ENCODE measurements at regions not wholly inside any gene's neighbourhood (a gene's known extent, or its start where the extent isn't known, plus 50 kb on each side); places are given as distances from the start of the nearest gene placed in this dataset.

DNA sequence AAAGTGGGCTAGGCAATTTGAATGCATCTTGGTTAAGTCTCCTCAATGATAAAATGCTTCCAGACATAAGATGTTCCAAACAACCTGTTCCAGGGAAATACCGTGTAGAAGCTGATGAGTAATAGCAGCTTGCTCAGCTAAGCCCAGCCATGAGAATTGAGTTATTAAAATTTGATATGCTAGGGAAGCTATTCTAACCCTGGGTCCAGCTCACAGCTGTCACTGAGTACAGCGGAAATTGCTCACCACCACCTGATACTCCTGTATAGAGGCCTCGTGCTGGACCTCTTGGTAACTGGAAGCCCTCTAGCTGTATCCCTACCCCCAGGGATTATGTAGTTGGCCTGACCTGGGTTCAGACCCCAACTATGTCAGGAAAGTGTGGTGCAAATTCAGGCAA lies 521.3 kb upstream of the TRPC7 start:
- WGBS (ENCODE audit: insufficient coverage) = no CpG with 5 or more reads among the region's 3 CpGs

DNA sequence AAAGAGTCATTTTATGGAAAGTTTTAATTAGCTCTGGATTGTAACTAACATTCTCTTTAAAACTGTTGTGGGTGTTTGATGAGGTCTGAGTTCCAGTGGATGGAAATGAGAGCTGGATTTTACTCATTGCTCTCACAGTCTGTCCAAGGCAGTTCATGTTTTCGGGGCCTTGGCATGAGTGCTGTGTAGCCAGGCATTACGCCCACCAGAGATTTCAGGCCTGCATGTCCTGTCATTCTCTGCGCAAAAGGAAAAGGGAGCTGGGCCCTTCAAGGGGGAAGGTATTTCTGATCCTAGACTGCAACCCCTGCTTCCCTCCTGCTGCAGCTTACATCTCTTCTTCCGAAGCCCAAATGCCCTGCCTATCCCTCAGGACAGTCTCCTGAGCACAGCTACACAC lies 499.6 kb upstream of the TRPC7 start:
- no peak for DNase-seq
- no peak for ATAC-seq (ENCODE audit: low read depth)
- no peaks in the 10 kb centered on the region for H3K4me1 Mint-ChIP-seq
- H3K27ac ChIP-seq (ENCODE audit: low read length in 2 of 2) = no peak overlapping the region
- H3K27ac Mint-ChIP-seq = no peak overlapping the region
- 89% methylated on average over 4 of the region's 4 CpGs for WGBS (ENCODE audit: insufficient coverage)
- H4K20me1 ChIP-seq (ENCODE audit: control insufficient read depth, insufficient read depth, low read length, poor library complexity, severe bottlenecking) = no peaks in the 10 kb centered on the region
- ChIA-PET POLR2A (no interaction called here), CTCF (no interaction called here)
- TF ChIP-seq, protein P1, sequence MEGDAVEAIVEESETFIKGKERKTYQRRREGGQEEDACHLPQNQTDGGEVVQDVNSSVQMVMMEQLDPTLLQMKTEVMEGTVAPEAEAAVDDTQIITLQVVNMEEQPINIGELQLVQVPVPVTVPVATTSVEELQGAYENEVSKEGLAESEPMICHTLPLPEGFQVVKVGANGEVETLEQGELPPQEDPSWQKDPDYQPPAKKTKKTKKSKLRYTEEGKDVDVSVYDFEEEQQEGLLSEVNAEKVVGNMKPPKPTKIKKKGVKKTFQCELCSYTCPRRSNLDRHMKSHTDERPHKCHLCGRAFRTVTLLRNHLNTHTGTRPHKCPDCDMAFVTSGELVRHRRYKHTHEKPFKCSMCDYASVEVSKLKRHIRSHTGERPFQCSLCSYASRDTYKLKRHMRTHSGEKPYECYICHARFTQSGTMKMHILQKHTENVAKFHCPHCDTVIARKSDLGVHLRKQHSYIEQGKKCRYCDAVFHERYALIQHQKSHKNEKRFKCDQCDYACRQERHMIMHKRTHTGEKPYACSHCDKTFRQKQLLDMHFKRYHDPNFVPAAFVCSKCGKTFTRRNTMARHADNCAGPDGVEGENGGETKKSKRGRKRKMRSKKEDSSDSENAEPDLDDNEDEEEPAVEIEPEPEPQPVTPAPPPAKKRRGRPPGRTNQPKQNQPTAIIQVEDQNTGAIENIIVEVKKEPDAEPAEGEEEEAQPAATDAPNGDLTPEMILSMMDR (IDR thresholded peaks at IDR 0.05) = no peak
- TF ChIP-seq EZH2 (IDR thresholded peaks at IDR 0.05; ENCODE audit: borderline replicate concordance, insufficient read depth, low read depth, low read length, poor library complexity, severe bottlenecking) = no peak
- H3K9ac ChIP-seq (ENCODE audit: low read length) = no peak overlapping the region
- intact Hi-C loops (cut with micrococcal nuclease) = no loop called here
- no peaks in the 10 kb centered on the region for H3K4me1 ChIP-seq (ENCODE audit: control insufficient read depth in 2 of 2, insufficient read depth in 2 of 2, low read length in 2 of 2)
- H3K4me3 Mint-ChIP-seq = no peak overlapping the region
- no peaks in the 10 kb centered on the region for H3K27me3 Mint-ChIP-seq
- H3K9me3 ChIP-seq (ENCODE audit: control extremely low read depth in 1 of 3, control insufficient read depth in 2 of 3, insufficient read depth in 1 of 3, low read length in 2 of 3) = no peaks in the 10 kb centered on the region
- peaks cover 3% of the 10 kb centered on the region for H3K9me3 Mint-ChIP-seq (ENCODE audit: insufficient read depth)
- no peak overlapping the region for H3K4me3 ChIP-seq (ENCODE audit: control extremely low read depth in 1 of 5, extremely low read depth in 1 of 5, insufficient read depth in 1 of 5, low read depth in 2 of 5, low read length in 4 of 5)
- no peaks in the 10 kb centered on the region for H3K79me2 ChIP-seq (ENCODE audit: control insufficient read depth, insufficient read depth, low read length)
- H3K4me2 ChIP-seq (replicated peaks; ENCODE audit: low read depth, low read length, poor library complexity, severe bottlenecking) = no peak overlapping the region
- no peak overlapping the region for H2AFZ ChIP-seq (ENCODE audit: insufficient read depth, low read depth, low read length, poor library complexity, severe bottlenecking)
- no peaks in the 10 kb centered on the region for H3K27me3 ChIP-seq (replicated peaks in 1 of 4; ENCODE audit: control extremely low read depth in 1 of 4, control insufficient read depth in 3 of 4, insufficient read depth in 4 of 4, low read length in 3 of 4)
- H3K36me3 ChIP-seq (replicated peaks in 1 of 2; ENCODE audit: control extremely low read depth in 1 of 2, control insufficient read depth in 1 of 2, extremely low read depth in 1 of 2, insufficient read depth in 2 of 2, low read length in 1 of 2) = no peaks in the 10 kb centered on the region

More for the DNA sequence above, 521.3 kb upstream of the TRPC7 start:
- H3K36me3 ChIP-seq (replicated peaks in 1 of 2; ENCODE audit: control extremely low read depth in 1 of 2, control insufficient read depth in 1 of 2, extremely low read depth in 1 of 2, insufficient read depth in 2 of 2, low read length in 1 of 2) = no peaks in the 10 kb centered on the region
- H3K79me2 ChIP-seq (ENCODE audit: control insufficient read depth, insufficient read depth, low read length) = no peaks in the 10 kb centered on the region
- Mint-ChIP-seq H3K9me3 (ENCODE audit: insufficient read depth) (peaks cover 5% of the 10 kb centered on the region), H3K27me3 (no peaks in the 10 kb centered on the region), H3K4me1 (no peaks in the 10 kb centered on the region), H3K4me3 (no peak overlapping the region), H3K27ac (no peak overlapping the region)
- DNase-seq (no peak), ATAC-seq (ENCODE audit: low read depth) (no peak)
- H3K4me2 ChIP-seq (replicated peaks; ENCODE audit: low read depth, low read length, poor library complexity, severe bottlenecking) = no peak overlapping the region
- H3K4me1 ChIP-seq (ENCODE audit: control insufficient read depth in 2 of 2, insufficient read depth in 2 of 2, low read length in 2 of 2) = no peaks in the 10 kb centered on the region
- TF ChIP-seq, protein P1 (IDR thresholded peaks at IDR 0.05) = no peak
- TF ChIP-seq EZH2 (IDR thresholded peaks at IDR 0.05; ENCODE audit: borderline replicate concordance, insufficient read depth, low read depth, low read length, poor library complexity, severe bottlenecking) = no peak
- no peak overlapping the region for H3K9ac ChIP-seq (ENCODE audit: low read length)
- intact Hi-C loops (cut with micrococcal nuclease) = no loop called here
- POLR2A ChIA-PET = no interaction called here
- CTCF ChIA-PET = no interaction called here
- no peak overlapping the region for H3K4me3 ChIP-seq (ENCODE audit: control extremely low read depth in 1 of 5, extremely low read depth in 1 of 5, insufficient read depth in 1 of 5, low read depth in 2 of 5, low read length in 4 of 5)
- no peak overlapping the region for H2AFZ ChIP-seq (ENCODE audit: insufficient read depth, low read depth, low read length, poor library complexity, severe bottlenecking)
- no peak overlapping the region for H3K27ac ChIP-seq (ENCODE audit: low read length in 2 of 2)
- no peaks in the 10 kb centered on the region for H3K27me3 ChIP-seq (replicated peaks in 1 of 4; ENCODE audit: control extremely low read depth in 1 of 4, control insufficient read depth in 3 of 4, insufficient read depth in 4 of 4, low read length in 3 of 4)
- no peaks in the 10 kb centered on the region for H4K20me1 ChIP-seq (ENCODE audit: control insufficient read depth, insufficient read depth, low read length, poor library complexity, severe bottlenecking)
- H3K9me3 ChIP-seq (ENCODE audit: control extremely low read depth in 1 of 3, control insufficient read depth in 2 of 3, insufficient read depth in 1 of 3, low read length in 2 of 3) = peaks cover 0 to 3% (median 0%) of the 10 kb centered on the region in 3 donors
